HepG2 (cell line): ENCODE measurements at regions not wholly inside any gene's neighbourhood (a gene's known extent, or its start where the extent isn't known, plus 50 kb on each side); places are given as distances from the start of the nearest gene placed in this dataset.

Source experiments
- ZNF589 ChIP-seq: sonication (generic); formaldehyde crosslinking; conservative IDR thresholded peaks from 2 replicates; pipeline ENCODE4 v1.8.0; 2022; ENCODE audit warnings: mild to moderate bottlenecking, moderate library complexity, missing genetic modification reagents
- ZNF773 ChIP-seq: sonication (generic); formaldehyde crosslinking; IDR thresholded peaks from 2 replicates; pipeline ENCODE4 v1.4.0; 2020; ENCODE audit warnings: missing genetic modification reagents, borderline replicate concordance

GRCh38 chr5:89069591-89069990, 186.6 kb upstream of the MEF2C start:
- TF ChIP-seq ZNF773 (no peak), ZNF589 (CRISPR knock-in tag) (no peak)
